ENCODE measurements at regions not wholly inside any gene's neighbourhood (a gene's known extent, or its start where the extent isn't known, plus 50 kb on each side); places are given as distances from the start of the nearest gene placed in this dataset.

- DNase-seq: no peak
Measured at GRCh38 chr2:129901754-129902415, 77.6 kb upstream of the RAB6C start.

- no peak for DNase-seq
Measured at GRCh38 chr2:129902731-129903585, 76.5 kb upstream of the RAB6C start.

- no peak for DNase-seq
Measured at GRCh38 chr2:129903586-129904425, 75.7 kb upstream of the RAB6C start.

- DNase-seq: no peak
Measured at GRCh38 chr2:129904532-129905446, 74.7 kb upstream of the RAB6C start.

- DNase-seq: no peak
Measured at GRCh38 chr2:129905664-129906081, 73.8 kb upstream of the RAB6C start.

- DNase-seq: no peak
Measured at GRCh38 chr2:129906139-129906860, 73.2 kb upstream of the RAB6C start.

- no peak for DNase-seq
Measured at GRCh38 chr2:129906861-129907235, 72.6 kb upstream of the RAB6C start.

GRCh38 chr2:129907256-129907998 lies 72.0 kb upstream of the RAB6C start:
- DNase-seq: no peak

GRCh38 chr2:129908721-129909373 lies 70.6 kb upstream of the RAB6C start:
- DNase-seq: no peak

- no peak for DNase-seq
Measured at GRCh38 chr2:129909651-129910418, 69.6 kb upstream of the RAB6C start.

- no peak for DNase-seq
Measured at GRCh38 chr2:129910446-129911362, 68.8 kb upstream of the RAB6C start.

GRCh38 chr2:129911363-129912065 lies 68.0 kb upstream of the RAB6C start:
- DNase-seq: no peak

- no peak for DNase-seq
Measured at GRCh38 chr2:129912066-129912820, 67.2 kb upstream of the RAB6C start.

- DNase-seq: no peak
Measured at GRCh38 chr2:129912871-129913694, 66.4 kb upstream of the RAB6C start.

- no peak for DNase-seq
Measured at GRCh38 chr2:129913695-129914495, 65.6 kb upstream of the RAB6C start.
